22Rv1 (cell line): ENCODE measurements at regions not wholly inside any gene's neighbourhood (a gene's known extent, or its start where the extent isn't known, plus 50 kb on each side); places are given as distances from the start of the nearest gene placed in this dataset.

Source experiments
- ZFX ChIP-seq: fragments of 450-650 bp; IDR thresholded peaks from 2 replicates; pipeline ENCODE4 v1.6.1; 2017; ENCODE audit warnings: antibody characterized with exemption, borderline replicate concordance
- TF ChIP-seq, protein P1 (sequence below): fragments of 450-650 bp; IDR thresholded peaks from 2 replicates; pipeline ENCODE4 v1.5.1; 2017; ENCODE audit warnings: mild to moderate bottlenecking

DNA sequence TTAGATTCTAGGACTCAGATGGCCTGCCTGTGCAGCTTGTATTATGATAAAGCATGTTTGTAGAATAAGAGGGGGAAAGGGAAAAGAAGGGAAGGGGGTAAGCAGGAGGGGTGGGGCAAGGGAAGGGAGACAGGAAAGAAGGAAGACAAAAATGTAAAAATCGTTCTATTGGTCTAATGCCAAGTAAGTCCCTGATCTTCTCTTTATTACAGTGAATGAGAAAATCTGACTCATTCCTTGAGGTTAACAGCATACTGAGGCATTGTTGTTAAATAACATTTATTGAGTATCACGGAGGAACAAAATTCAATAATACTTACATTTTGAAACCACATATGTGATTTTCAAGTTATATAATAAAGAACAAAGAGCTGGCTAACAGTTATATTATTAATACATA lies 1534.7 kb downstream of the OLFM4 start:
- TF ChIP-seq, protein P1, sequence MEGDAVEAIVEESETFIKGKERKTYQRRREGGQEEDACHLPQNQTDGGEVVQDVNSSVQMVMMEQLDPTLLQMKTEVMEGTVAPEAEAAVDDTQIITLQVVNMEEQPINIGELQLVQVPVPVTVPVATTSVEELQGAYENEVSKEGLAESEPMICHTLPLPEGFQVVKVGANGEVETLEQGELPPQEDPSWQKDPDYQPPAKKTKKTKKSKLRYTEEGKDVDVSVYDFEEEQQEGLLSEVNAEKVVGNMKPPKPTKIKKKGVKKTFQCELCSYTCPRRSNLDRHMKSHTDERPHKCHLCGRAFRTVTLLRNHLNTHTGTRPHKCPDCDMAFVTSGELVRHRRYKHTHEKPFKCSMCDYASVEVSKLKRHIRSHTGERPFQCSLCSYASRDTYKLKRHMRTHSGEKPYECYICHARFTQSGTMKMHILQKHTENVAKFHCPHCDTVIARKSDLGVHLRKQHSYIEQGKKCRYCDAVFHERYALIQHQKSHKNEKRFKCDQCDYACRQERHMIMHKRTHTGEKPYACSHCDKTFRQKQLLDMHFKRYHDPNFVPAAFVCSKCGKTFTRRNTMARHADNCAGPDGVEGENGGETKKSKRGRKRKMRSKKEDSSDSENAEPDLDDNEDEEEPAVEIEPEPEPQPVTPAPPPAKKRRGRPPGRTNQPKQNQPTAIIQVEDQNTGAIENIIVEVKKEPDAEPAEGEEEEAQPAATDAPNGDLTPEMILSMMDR: no peak
- TF ChIP-seq ZFX: no peak
